Suppressor macrophage treated with lipopolysaccharide for 4 hours (primary cell): ENCODE measurements at regions not wholly inside any gene's neighbourhood (a gene's known extent, or its start where the extent isn't known, plus 50 kb on each side); places are given as distances from the start of the nearest gene placed in this dataset.

Source experiments
- DNase-seq: peaks from one replicate; pipeline ENCODE4 v3.0.0-alpha.2; 2020

GRCh38 chr10:128839134-128839533 lies 627.9 kb upstream of the MGMT start:
- DNase-seq: no peak

GRCh38 chr10:128839701-128840100 lies 627.3 kb upstream of the MGMT start:
- DNase-seq: no peak

- no peak for DNase-seq
Measured at GRCh38 chr10:128843972-128844371, 623.1 kb upstream of the MGMT start.

- no peak for DNase-seq
Measured at GRCh38 chr10:128846927-128847326, 620.1 kb upstream of the MGMT start.

GRCh38 chr10:128848810-128849209 lies 618.2 kb upstream of the MGMT start:
- DNase-seq: no peak

GRCh38 chr10:128850647-128851046 lies 616.4 kb upstream of the MGMT start:
- no peak for DNase-seq

- no peak for DNase-seq
Measured at GRCh38 chr10:128851281-128851680, 615.8 kb upstream of the MGMT start.

GRCh38 chr10:128851726-128852125 lies 615.3 kb upstream of the MGMT start:
- no peak for DNase-seq

- DNase-seq: no peak
Measured at GRCh38 chr10:128852449-128852848, 614.6 kb upstream of the MGMT start.

- DNase-seq: no peak
Measured at GRCh38 chr10:128852902-128853301, 614.1 kb upstream of the MGMT start.

- no peak for DNase-seq
Measured at GRCh38 chr10:128853537-128853936, 613.5 kb upstream of the MGMT start.

GRCh38 chr10:128854204-128854603 lies 612.8 kb upstream of the MGMT start:
- no peak for DNase-seq

GRCh38 chr10:128854963-128855362 lies 612.1 kb upstream of the MGMT start:
- no peak for DNase-seq

- DNase-seq: no peak
Measured at GRCh38 chr10:128855618-128856428, 611.2 kb upstream of the MGMT start.

GRCh38 chr10:128859738-128860386 lies 607.2 kb upstream of the MGMT start:
- peak; percentile 22 for DNase-seq

GRCh38 chr10:128860574-128860973 lies 606.5 kb upstream of the MGMT start:
- DNase-seq: no peak

GRCh38 chr10:128861018-128861901 lies 605.8 kb upstream of the MGMT start:
- no peak for DNase-seq

GRCh38 chr10:128863411-128863810 lies 603.6 kb upstream of the MGMT start:
- no peak for DNase-seq

- no peak for DNase-seq
Measured at GRCh38 chr10:128863823-128864405, 603.1 kb upstream of the MGMT start.

- DNase-seq: no peak
Measured at GRCh38 chr10:128864554-128865295, 602.3 kb upstream of the MGMT start.

GRCh38 chr10:128865436-128866195 lies 601.4 kb upstream of the MGMT start:
- DNase-seq: no peak

GRCh38 chr10:128866551-128866950 lies 600.5 kb upstream of the MGMT start:
- no peak for DNase-seq
